ENCODE measurements at regions not wholly inside any gene's neighbourhood (a gene's known extent, or its start where the extent isn't known, plus 50 kb on each side); places are given as distances from the start of the nearest gene placed in this dataset.
"Not testable (repeated sequence)": the region's sequence is repeated elsewhere in the genome, so short reads cannot be mapped to it uniquely, and the experiment has no call there.

GRCh38 chr12:94012590-94012989, 135.8 kb upstream of the PLXNC1 start:
- no peak overlapping the region for H4K91ac ChIP-seq (ENCODE audit: low read depth, low read length)
- H2BK5ac ChIP-seq (ENCODE audit: low read depth, low read length, poor library complexity), result no peak overlapping the region
- no peak overlapping the region for H3K23ac ChIP-seq (ENCODE audit: low read length)
- no peak overlapping the region for H3K4me2 ChIP-seq (ENCODE audit: low read length)
- no peak overlapping the region for H3K14ac ChIP-seq (ENCODE audit: low read length)
- no peaks in the 10 kb centered on the region for H3K4me1 ChIP-seq (ENCODE audit: control insufficient read depth in 1 of 2, insufficient read depth in 2 of 2, low read length in 2 of 2)
- WGBS (ENCODE audit: extremely low coverage, insufficient coverage, insufficient read length), result no CpG with 5 or more reads among the region's 1 CpG
- no peak overlapping the region for H2AFZ ChIP-seq (ENCODE audit: insufficient read depth, low read length, poor library complexity)
- no peak overlapping the region for H2BK120ac ChIP-seq (ENCODE audit: insufficient read depth, low read length, poor library complexity)
- H3K79me1 ChIP-seq (ENCODE audit: low read length), result no peaks in the 10 kb centered on the region
- H3K9ac ChIP-seq (ENCODE audit: low read length), result no peak overlapping the region
- no peaks in the 10 kb centered on the region for H3K36me3 ChIP-seq (ENCODE audit: control insufficient read depth in 1 of 2, insufficient read depth in 2 of 2, low read length in 2 of 2)
- H3K18ac ChIP-seq (ENCODE audit: low read length), result no peak overlapping the region
- no peak overlapping the region for H3K27ac ChIP-seq (ENCODE audit: low read depth, low read length)
- no peak overlapping the region for H3K4me3 ChIP-seq (ENCODE audit: low read depth, low read length)
- H3K4ac ChIP-seq (ENCODE audit: low read depth, low read length), result no peak overlapping the region
- no peak overlapping the region for H4K8ac ChIP-seq (ENCODE audit: low read depth, low read length)
- no peak overlapping the region for H2BK12ac ChIP-seq (ENCODE audit: low read length)
- H3K79me2 ChIP-seq (ENCODE audit: control insufficient read depth, insufficient read depth, low read length, poor library complexity), result no peaks in the 10 kb centered on the region
- H3K27me3 ChIP-seq (ENCODE audit: insufficient read depth, low read length), result no peaks in the 10 kb centered on the region
- H3K9me3 ChIP-seq (ENCODE audit: insufficient read depth, low read depth, low read length), result peaks cover 5% of the 10 kb centered on the region
- H2AK5ac ChIP-seq (ENCODE audit: low read length), result no peak overlapping the region
- no peak overlapping the region for H4K12ac ChIP-seq (ENCODE audit: low read depth, low read length)
- DNase-seq, result no peak

- not testable (repeated sequence) for H3K36me3 ChIP-seq (ENCODE audit: control insufficient read depth in 1 of 2, insufficient read depth in 2 of 2, low read length in 2 of 2); H4K8ac ChIP-seq (ENCODE audit: low read depth, low read length); H3K27ac ChIP-seq (ENCODE audit: low read depth, low read length); H4K12ac ChIP-seq (ENCODE audit: low read depth, low read length); DNase-seq; H3K4me2 ChIP-seq (ENCODE audit: low read length); H2BK5ac ChIP-seq (ENCODE audit: low read depth, low read length, poor library complexity); H3K4me1 ChIP-seq (ENCODE audit: control insufficient read depth in 1 of 2, insufficient read depth in 2 of 2, low read length in 2 of 2); H2AFZ ChIP-seq (ENCODE audit: insufficient read depth, low read length, poor library complexity); H2BK12ac ChIP-seq (ENCODE audit: low read length); H3K4ac ChIP-seq (ENCODE audit: low read depth, low read length); H2BK120ac ChIP-seq (ENCODE audit: insufficient read depth, low read length, poor library complexity); H3K4me3 ChIP-seq (ENCODE audit: low read depth, low read length); H3K18ac ChIP-seq (ENCODE audit: low read length); H3K27me3 ChIP-seq (ENCODE audit: insufficient read depth, low read length); H3K9ac ChIP-seq (ENCODE audit: low read length); H2AK5ac ChIP-seq (ENCODE audit: low read length); H3K79me1 ChIP-seq (ENCODE audit: low read length); H4K91ac ChIP-seq (ENCODE audit: low read depth, low read length); H3K23ac ChIP-seq (ENCODE audit: low read length); H3K14ac ChIP-seq (ENCODE audit: low read length); H3K79me2 ChIP-seq (ENCODE audit: control insufficient read depth, insufficient read depth, low read length, poor library complexity)
- peaks cover 14% of the 10 kb centered on the region for H3K9me3 ChIP-seq (ENCODE audit: insufficient read depth, low read depth, low read length)
- no CpG with 5 or more reads among the region's 2 CpGs for whole genome bisulfite sequencing (ENCODE audit: extremely low coverage, insufficient coverage, insufficient read length)
These were observed 131.1 kb upstream of the PLXNC1 start for GRCh38 chr12:94017247-94017646.

GRCh38 chr12:94020335-94020734, 128.0 kb upstream of the PLXNC1 start:
- no CpG with 5 or more reads among the region's 1 CpG for WGBS (ENCODE audit: extremely low coverage, insufficient coverage, insufficient read length)

GRCh38 chr12:94023879-94024278, 124.5 kb upstream of the PLXNC1 start:
- Histone ChIP-seq H3K4me1 (ENCODE audit: control insufficient read depth in 1 of 2, insufficient read depth in 2 of 2, low read length in 2 of 2) (no peaks in the 10 kb centered on the region), H3K79me1 (ENCODE audit: low read length) (no peaks in the 10 kb centered on the region), H4K8ac (ENCODE audit: low read depth, low read length) (no peak overlapping the region), H3K79me2 (ENCODE audit: control insufficient read depth, insufficient read depth, low read length, poor library complexity) (no peaks in the 10 kb centered on the region), H3K4me3 (ENCODE audit: low read depth, low read length) (no peak overlapping the region), H3K4ac (ENCODE audit: low read depth, low read length) (no peak overlapping the region), H3K14ac (ENCODE audit: low read length) (no peak overlapping the region), H3K27ac (ENCODE audit: low read depth, low read length) (no peak overlapping the region), H3K4me2 (ENCODE audit: low read length) (no peak overlapping the region), H4K91ac (ENCODE audit: low read depth, low read length) (no peak overlapping the region), H3K27me3 (ENCODE audit: insufficient read depth, low read length) (no peaks in the 10 kb centered on the region), H3K9me3 (ENCODE audit: insufficient read depth, low read depth, low read length) (peaks cover 2% of the 10 kb centered on the region), H3K36me3 (ENCODE audit: control insufficient read depth in 1 of 2, insufficient read depth in 2 of 2, low read length in 2 of 2) (no peaks in the 10 kb centered on the region), H3K18ac (ENCODE audit: low read length) (no peak overlapping the region), H3K9ac (ENCODE audit: low read length) (no peak overlapping the region), H2BK12ac (ENCODE audit: low read length) (no peak overlapping the region), H2BK5ac (ENCODE audit: low read depth, low read length, poor library complexity) (no peak overlapping the region), H4K12ac (ENCODE audit: low read depth, low read length) (no peak overlapping the region), H2AK5ac (ENCODE audit: low read length) (no peak overlapping the region), H2BK120ac (ENCODE audit: insufficient read depth, low read length, poor library complexity) (no peak overlapping the region), H2AFZ (ENCODE audit: insufficient read depth, low read length, poor library complexity) (no peak overlapping the region), H3K23ac (ENCODE audit: low read length) (no peak overlapping the region)
- DNase-seq, result no peak

More at GRCh38 chr12:94020335-94020734, 128.0 kb upstream of the PLXNC1 start:
- Histone ChIP-seq H4K91ac (ENCODE audit: low read depth, low read length) (no peak overlapping the region), H2AK5ac (ENCODE audit: low read length) (no peak overlapping the region), H2AFZ (ENCODE audit: insufficient read depth, low read length, poor library complexity) (no peak overlapping the region), H3K4me1 (ENCODE audit: control insufficient read depth in 1 of 2, insufficient read depth in 2 of 2, low read length in 2 of 2) (no peaks in the 10 kb centered on the region), H3K9ac (ENCODE audit: low read length) (no peak overlapping the region), H3K23ac (ENCODE audit: low read length) (no peak overlapping the region), H3K4me3 (ENCODE audit: low read depth, low read length) (no peak overlapping the region), H2BK120ac (ENCODE audit: insufficient read depth, low read length, poor library complexity) (no peak overlapping the region), H3K36me3 (ENCODE audit: control insufficient read depth in 1 of 2, insufficient read depth in 2 of 2, low read length in 2 of 2) (no peaks in the 10 kb centered on the region), H2BK12ac (ENCODE audit: low read length) (no peak overlapping the region), H3K4ac (ENCODE audit: low read depth, low read length) (no peak overlapping the region), H3K27me3 (ENCODE audit: insufficient read depth, low read length) (no peaks in the 10 kb centered on the region), H3K27ac (ENCODE audit: low read depth, low read length) (no peak overlapping the region), H3K14ac (ENCODE audit: low read length) (no peak overlapping the region), H2BK5ac (ENCODE audit: low read depth, low read length, poor library complexity) (no peak overlapping the region), H3K18ac (ENCODE audit: low read length) (no peak overlapping the region), H4K8ac (ENCODE audit: low read depth, low read length) (no peak overlapping the region), H3K79me2 (ENCODE audit: control insufficient read depth, insufficient read depth, low read length, poor library complexity) (no peaks in the 10 kb centered on the region), H3K9me3 (ENCODE audit: insufficient read depth, low read depth, low read length) (peaks cover 14% of the 10 kb centered on the region), H4K12ac (ENCODE audit: low read depth, low read length) (no peak overlapping the region), H3K4me2 (ENCODE audit: low read length) (no peak overlapping the region), H3K79me1 (ENCODE audit: low read length) (no peaks in the 10 kb centered on the region)
- DNase-seq, result no peak
